Fibroblast of lung (primary cell): ENCODE measurements at regions not wholly inside any gene's neighbourhood (a gene's known extent, or its start where the extent isn't known, plus 50 kb on each side); places are given as distances from the start of the nearest gene placed in this dataset.

Source experiments
- DNase-seq, 2 donors: peaks; one replicate each; pipeline versions ENCODE4 v3.0.0 to v3.0.0-alpha.2; 2010; ENCODE audit warnings: low read depth in 2 of 2
- H2AFZ ChIP-seq: 2 replicates; pipeline ENCODE4 v1.5.1; 2012; ENCODE audit warnings: low read length, control low read depth, inconsistent platforms
- H3K27ac ChIP-seq: 2 replicates; pipeline ENCODE4 v1.5.1; 2011; ENCODE audit warnings: low read length, control low read depth; ENCODE audit not compliant: insufficient read depth
- H3K27me3 ChIP-seq: 2 replicates; pipeline ENCODE4 v1.5.1; 2011; ENCODE audit warnings: mild to moderate bottlenecking, low read length; ENCODE audit not compliant: control insufficient read depth, insufficient read depth
- H3K36me3 ChIP-seq: 2 replicates; pipeline ENCODE4 v1.5.1; 2011; ENCODE audit warnings: low read length; ENCODE audit not compliant: control insufficient read depth, insufficient read depth
- H3K4me1 ChIP-seq: 2 replicates; pipeline ENCODE4 v1.5.1; 2011; ENCODE audit warnings: low read length; ENCODE audit not compliant: control insufficient read depth, insufficient read depth; ENCODE audit errors: extremely low read depth
- H3K4me2 ChIP-seq: 2 replicates; pipeline ENCODE4 v1.5.1; 2011; ENCODE audit warnings: low read length, control low read depth; ENCODE audit not compliant: insufficient read depth; ENCODE audit errors: extremely low read depth
- H3K4me3 ChIP-seq, 4 experiments: fragments of 200-600 bp in 1 of 4; sonication (generic) in 1 of 4; replicated peaks in 1 of 4; 2 replicates each; pipeline ENCODE4 v1.5.1; 2011 to 2016; ENCODE audit warnings: low read length in 4 of 4, low read depth in 3 of 4, mild to moderate bottlenecking in 3 of 4, control low read depth in 2 of 4, inconsistent platforms in 1 of 4, mixed read lengths in 1 of 4; ENCODE audit not compliant: insufficient read depth in 1 of 4; ENCODE audit errors: control extremely low read depth in 1 of 4
- H3K79me2 ChIP-seq: 2 replicates; pipeline ENCODE4 v1.5.1; 2012; ENCODE audit warnings: mild to moderate bottlenecking, low read length, inconsistent platforms; ENCODE audit not compliant: control insufficient read depth, insufficient read depth
- H3K9ac ChIP-seq: 2 replicates; pipeline ENCODE4 v1.5.1; 2011; ENCODE audit warnings: mild to moderate bottlenecking, low read length, control low read depth; ENCODE audit not compliant: insufficient read depth
- H3K9me3 ChIP-seq: 2 replicates; pipeline ENCODE4 v1.5.1; 2012; ENCODE audit warnings: low read depth, low read length; ENCODE audit not compliant: control insufficient read depth, insufficient read depth
- H4K20me1 ChIP-seq: 2 replicates; pipeline ENCODE4 v1.5.1; 2011; ENCODE audit warnings: low read length; ENCODE audit not compliant: control insufficient read depth, insufficient read depth; ENCODE audit errors: extremely low read depth
- CTCF ChIP-seq, 2 donors: IDR thresholded peaks in 1 of 2; conservative IDR thresholded peaks in 1 of 2; 1 replicate in 1 of 2; 2 replicates in 1 of 2; pipeline ENCODE4 v1.5.1; 2011 to 2012; ENCODE audit warnings: low read length in 2 of 2, control low read depth in 1 of 2, inconsistent platforms in 1 of 2, low read depth in 1 of 2, mild to moderate bottlenecking in 1 of 2
- EZH2 ChIP-seq: IDR thresholded peaks from 2 replicates; pipeline ENCODE4 v1.5.1; 2012; ENCODE audit warnings: low read length, control low read depth, mild to moderate bottlenecking; ENCODE audit errors: missing control alignments

- Histone ChIP-seq H4K20me1 (no peaks in the 10 kb centered on the region), H3K9ac (no peak overlapping the region)
Observed at GRCh38 chr21:18646116-18646515, 242.5 kb upstream of the TMPRSS15 start.

GRCh38 chr21:18655931-18656330 lies 252.3 kb upstream of the TMPRSS15 start:
- Histone ChIP-seq H3K27me3 (no peaks in the 10 kb centered on the region), H3K4me1 (no peaks in the 10 kb centered on the region), H3K79me2 (no peaks in the 10 kb centered on the region), H3K9ac (no peak overlapping the region), H3K27ac (no peak overlapping the region), H2AFZ (no peak overlapping the region), H3K9me3 (no peaks in the 10 kb centered on the region), H4K20me1 (no peaks in the 10 kb centered on the region), H3K4me2 (no peak overlapping the region), H3K36me3 (no peaks in the 10 kb centered on the region), H3K4me3 (no peak overlapping the region)
- TF ChIP-seq EZH2 = no peak
- TF ChIP-seq CTCF (conservative IDR thresholded peaks at IDR 0.05 in 1 of 2, IDR thresholded peaks at IDR 0.05 in 1 of 2; ENCODE audit: low read depth in 1 of 2, low read length in 2 of 2) = no peak
- no peak for DNase-seq

More at GRCh38 chr21:18646116-18646515, 242.5 kb upstream of the TMPRSS15 start:
- Histone ChIP-seq H3K4me3 (no peak overlapping the region), H3K27me3 (no peaks in the 10 kb centered on the region), H3K79me2 (no peaks in the 10 kb centered on the region), H3K4me2 (no peak overlapping the region), H3K9me3 (no peaks in the 10 kb centered on the region), H3K27ac (no peak overlapping the region), H3K4me1 (no peaks in the 10 kb centered on the region), H3K36me3 (no peaks in the 10 kb centered on the region), H2AFZ (no peak overlapping the region)
- DNase-seq = no peak
- no peak for TF ChIP-seq CTCF (conservative IDR thresholded peaks at IDR 0.05 in 1 of 2, IDR thresholded peaks at IDR 0.05 in 1 of 2; ENCODE audit: low read depth in 1 of 2, low read length in 2 of 2)
- no peak for TF ChIP-seq EZH2

- Histone ChIP-seq H3K4me3 (no peak overlapping the region), H3K27me3 (no peaks in the 10 kb centered on the region), H4K20me1 (no peaks in the 10 kb centered on the region), H3K4me1 (no peaks in the 10 kb centered on the region), H3K36me3 (no peaks in the 10 kb centered on the region), H3K9ac (no peak overlapping the region), H3K4me2 (no peak overlapping the region), H3K9me3 (no peaks in the 10 kb centered on the region), H3K79me2 (no peaks in the 10 kb centered on the region), H3K27ac (no peak overlapping the region), H2AFZ (no peak overlapping the region)
- no peak for TF ChIP-seq CTCF (conservative IDR thresholded peaks at IDR 0.05 in 1 of 2, IDR thresholded peaks at IDR 0.05 in 1 of 2; ENCODE audit: low read depth in 1 of 2, low read length in 2 of 2)
- TF ChIP-seq EZH2 = no peak
- DNase-seq = no peak
Observed at GRCh38 chr21:18661842-18662241, 258.3 kb upstream of the TMPRSS15 start.
